OCI-LY1 (cell line): ENCODE measurements at regions not wholly inside any gene's neighbourhood (a gene's known extent, or its start where the extent isn't known, plus 50 kb on each side); places are given as distances from the start of the nearest gene placed in this dataset.

Experiments
- EZH2 ChIP-seq: fragments of 200-600 bp; sonication (generic), shearing (Covaris generic); IDR thresholded peaks from 2 replicates; pipeline ENCODE4 v1.8.0; 2017; ENCODE audit warnings: borderline replicate concordance, mixed run types, mild to moderate bottlenecking, antibody characterized with exemption, low read length, moderate library complexity, mixed read lengths
- TF ChIP-seq, protein P1 (sequence below): fragments of 200-600 bp; sonication (generic), shearing (Covaris generic); IDR thresholded peaks from 2 replicates; pipeline ENCODE4 v1.5.1; 2017; ENCODE audit warnings: mild to moderate bottlenecking, antibody characterized with exemption, low read length, moderate library complexity, mixed read lengths

DNA sequence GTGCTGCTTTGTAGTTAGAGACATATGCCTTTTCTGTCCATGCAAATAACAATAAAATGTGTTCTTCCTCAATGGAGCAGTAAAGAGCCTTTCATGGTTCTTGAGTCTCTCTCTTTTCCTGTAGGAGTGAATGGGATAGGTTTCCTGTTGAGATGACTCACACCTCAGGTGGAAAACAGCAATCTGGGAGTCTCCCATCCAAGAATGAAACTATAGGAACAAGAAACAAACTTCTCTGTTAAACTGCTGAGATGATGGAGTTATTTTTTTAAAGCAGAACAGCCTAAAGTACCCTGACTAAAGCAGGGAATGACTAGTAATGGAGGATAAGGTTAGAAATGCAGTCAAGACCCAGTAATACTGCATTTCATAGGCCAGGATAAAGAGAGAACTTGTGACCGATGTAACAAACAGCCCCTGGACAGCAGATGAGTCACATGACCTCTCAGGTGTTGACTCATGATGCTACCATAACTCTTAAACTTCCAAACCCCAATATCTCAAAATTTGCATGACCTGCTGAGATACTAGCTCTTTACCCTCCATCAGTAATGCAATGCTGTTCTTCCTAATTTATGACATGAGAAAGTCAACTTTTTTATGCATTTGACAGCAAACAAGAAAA lies 548.9 kb downstream of the CBLN4 start:
- TF ChIP-seq, protein P1, sequence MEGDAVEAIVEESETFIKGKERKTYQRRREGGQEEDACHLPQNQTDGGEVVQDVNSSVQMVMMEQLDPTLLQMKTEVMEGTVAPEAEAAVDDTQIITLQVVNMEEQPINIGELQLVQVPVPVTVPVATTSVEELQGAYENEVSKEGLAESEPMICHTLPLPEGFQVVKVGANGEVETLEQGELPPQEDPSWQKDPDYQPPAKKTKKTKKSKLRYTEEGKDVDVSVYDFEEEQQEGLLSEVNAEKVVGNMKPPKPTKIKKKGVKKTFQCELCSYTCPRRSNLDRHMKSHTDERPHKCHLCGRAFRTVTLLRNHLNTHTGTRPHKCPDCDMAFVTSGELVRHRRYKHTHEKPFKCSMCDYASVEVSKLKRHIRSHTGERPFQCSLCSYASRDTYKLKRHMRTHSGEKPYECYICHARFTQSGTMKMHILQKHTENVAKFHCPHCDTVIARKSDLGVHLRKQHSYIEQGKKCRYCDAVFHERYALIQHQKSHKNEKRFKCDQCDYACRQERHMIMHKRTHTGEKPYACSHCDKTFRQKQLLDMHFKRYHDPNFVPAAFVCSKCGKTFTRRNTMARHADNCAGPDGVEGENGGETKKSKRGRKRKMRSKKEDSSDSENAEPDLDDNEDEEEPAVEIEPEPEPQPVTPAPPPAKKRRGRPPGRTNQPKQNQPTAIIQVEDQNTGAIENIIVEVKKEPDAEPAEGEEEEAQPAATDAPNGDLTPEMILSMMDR, result no peak
- TF ChIP-seq EZH2, result no peak
